Spleen (tissue), 11 donors: ENCODE measurements at regions not wholly inside any gene's neighbourhood (a gene's known extent, or its start where the extent isn't known, plus 50 kb on each side); places are given as distances from the start of the nearest gene placed in this dataset.
"Not testable (repeated sequence)": the region's sequence is repeated elsewhere in the genome, so short reads cannot be mapped to it uniquely, and the experiment has no call there.

Experiments used
- DNase-seq: peaks from one replicate; pipeline ENCODE4 v3.0.0-alpha.2; 2020
- H3K27ac ChIP-seq, 8 donors: fragments of 200-600 bp; sonication (generic) in 7 of 8; 1 replicate in 4 of 8; 2 replicates in 4 of 8; pipeline versions ENCODE4 v1.5.0 to v1.8.0; 2016 to 2021; ENCODE audit warnings: inconsistent platforms in 4 of 8, mild to moderate bottlenecking in 4 of 8, moderate library complexity in 1 of 8
- H3K27me3 ChIP-seq, 7 donors: fragments of 200-600 bp; sonication (generic) in 6 of 7; replicated peaks in 1 of 7; 1 replicate in 4 of 7; 2 replicates in 3 of 7; pipeline versions ENCODE4 v1.5.0 to v1.8.0; 2016 to 2021; ENCODE audit warnings: inconsistent platforms in 3 of 7, mild to moderate bottlenecking in 1 of 7
- H3K36me3 ChIP-seq, 6 donors: fragments of 200-600 bp; sonication (generic) in 5 of 6; 1 replicate in 4 of 6; 2 replicates in 2 of 6; pipeline versions ENCODE4 v1.5.0 to v1.8.0; 2016 to 2021; ENCODE audit warnings: inconsistent platforms in 2 of 6
- H3K4me1 ChIP-seq, 6 donors: fragments of 200-600 bp; sonication (generic) in 5 of 6; 1 replicate in 3 of 6; 2 replicates in 3 of 6; pipeline versions ENCODE4 v1.5.0 to v1.8.0; 2016 to 2021; ENCODE audit warnings: inconsistent platforms in 3 of 6
- H3K4me3 ChIP-seq, 8 donors: fragments of 200-600 bp; sonication (generic) in 7 of 8; 1 replicate in 4 of 8; 2 replicates in 4 of 8; pipeline versions ENCODE4 v1.5.0 to v1.8.0; 2016 to 2021; ENCODE audit warnings: inconsistent platforms in 4 of 8, mild to moderate bottlenecking in 4 of 8, moderate library complexity in 2 of 8
- H3K9me3 ChIP-seq, 8 donors: fragments of 200-600 bp; sonication (generic) in 7 of 8; 1 replicate in 4 of 8; 2 replicates in 4 of 8; pipeline versions ENCODE4 v1.5.0 to v1.8.0; 2016 to 2021; ENCODE audit warnings: inconsistent platforms in 4 of 8
- POLR2A ChIP-seq, 3 donors: fragments of 450-650 bp; IDR thresholded peaks; one replicate each; pipeline ENCODE4 v1.5.1; 2017; ENCODE audit warnings: antibody characterized with exemption in 3 of 3, mild to moderate bottlenecking in 1 of 3
- POLR2AphosphoS5 ChIP-seq, 3 donors: sonication (generic); formaldehyde crosslinking; IDR thresholded peaks; one replicate each; pipeline ENCODE4 v1.5.1; 2017; ENCODE audit warnings: antibody characterized with exemption in 3 of 3
- WGBS, 5 donors: extraction: QIAGEN DNeasy Blood & Tissue Kit in 3 of 5; methylation state at CpG; one replicate each; pipeline versions ENCODE4 v1.1.5 to v1.1.7; 2013 to 2018; 5-methylcytosine and 5-hydroxymethylcytosine counted together
- intact Hi-C: fragments of 100-400 bp; cut with DNase I; formaldehyde crosslinking; loops from one replicate; pipeline ENCODE4 v1.15.0; 2023; ENCODE audit warnings: low total_unique reads
- TF ChIP-seq, protein P1 (sequence below), 11 experiments: fragments of 200-600 bp in 7 of 11; fragments of 450-650 bp in 4 of 11; sonication (generic) in 4 of 11; IDR thresholded peaks in 8 of 11; conservative IDR thresholded peaks in 3 of 11; 1 replicate in 7 of 11; 2 replicates in 4 of 11; pipeline versions ENCODE4 v1.4.0 to v1.8.0; 2016 to 2021; ENCODE audit warnings: antibody characterized with exemption in 11 of 11, inconsistent platforms in 4 of 11, mild to moderate bottlenecking in 1 of 11
- donor health status: healthy with polysubstance abuse.
- donor health status: DM: no; HTN: no; CAD: no; lungs with moderate emphysema.
- donor health status: DM: no; HTN: no; CAD: no.
- donor health status: Bipolar disorder and iron deficiency.
- donor health status: healthy.
- donor health status: DM: no; HTN: no; CAD: no.
- donor health status: DM: yes; HTN: yes; CAD: no.

DNA sequence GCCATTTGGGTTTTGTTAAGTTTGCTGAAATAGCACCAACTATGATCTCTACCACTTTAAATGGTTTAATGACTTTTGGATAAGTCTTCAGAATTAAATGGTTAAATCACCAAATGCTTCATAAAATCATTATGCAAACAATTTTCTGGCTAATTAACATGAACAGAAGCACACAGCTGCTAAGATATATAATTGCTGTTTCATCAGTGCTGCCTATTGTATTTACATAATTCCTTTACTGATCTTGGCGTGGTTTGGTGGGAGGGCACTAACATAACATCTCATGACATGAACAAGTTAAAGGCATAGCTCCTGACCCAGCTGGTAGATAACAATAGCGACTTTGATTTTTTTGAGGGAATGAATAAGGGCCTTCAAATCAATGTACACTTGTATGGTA is 94.1 kb downstream of the FZD1 start:
- no peaks in the 10 kb centered on the region for H3K36me3 ChIP-seq
- no peak for DNase-seq
- intact Hi-C loops: no loop called here

DNA sequence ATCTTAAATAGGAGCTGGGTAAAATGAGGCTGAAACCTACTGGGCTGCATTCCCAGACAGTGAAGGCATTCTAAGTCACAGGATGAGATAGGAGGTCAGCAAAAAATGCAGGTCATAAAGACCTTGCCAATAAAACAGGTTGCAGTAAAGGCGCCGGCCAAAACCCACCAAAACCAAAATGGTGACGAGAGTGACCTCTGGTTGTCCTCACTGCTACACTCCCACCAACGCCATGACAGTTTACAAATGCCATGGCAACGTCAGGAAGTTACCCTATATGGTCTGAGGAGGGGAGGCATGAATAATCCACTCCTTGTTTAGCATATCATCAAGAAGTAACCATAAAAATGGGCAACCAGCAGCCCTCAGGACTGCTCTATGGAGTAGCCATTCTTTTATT is 100.9 kb downstream of the FZD1 start:
- H3K27ac ChIP-seq, H3K36me3 ChIP-seq, H3K27me3 ChIP-seq, H3K4me1 ChIP-seq, DNase-seq, H3K9me3 ChIP-seq, H3K4me3 ChIP-seq, intact Hi-C loops: not testable (repeated sequence)
- 75 to 91% (median 84%) methylated on average over 5 of the region's 5 CpGs for WGBS, 5 donors

More for the DNA sequence above, 94.1 kb downstream of the FZD1 start:
- no peaks in the 10 kb centered on the region for H3K27me3 ChIP-seq
- no peak for TF ChIP-seq POLR2AphosphoS5 (IDR thresholded peaks at IDR 0.05)
- TF ChIP-seq POLR2A (IDR thresholded peaks at IDR 0.05): no peak
- TF ChIP-seq, protein P1, sequence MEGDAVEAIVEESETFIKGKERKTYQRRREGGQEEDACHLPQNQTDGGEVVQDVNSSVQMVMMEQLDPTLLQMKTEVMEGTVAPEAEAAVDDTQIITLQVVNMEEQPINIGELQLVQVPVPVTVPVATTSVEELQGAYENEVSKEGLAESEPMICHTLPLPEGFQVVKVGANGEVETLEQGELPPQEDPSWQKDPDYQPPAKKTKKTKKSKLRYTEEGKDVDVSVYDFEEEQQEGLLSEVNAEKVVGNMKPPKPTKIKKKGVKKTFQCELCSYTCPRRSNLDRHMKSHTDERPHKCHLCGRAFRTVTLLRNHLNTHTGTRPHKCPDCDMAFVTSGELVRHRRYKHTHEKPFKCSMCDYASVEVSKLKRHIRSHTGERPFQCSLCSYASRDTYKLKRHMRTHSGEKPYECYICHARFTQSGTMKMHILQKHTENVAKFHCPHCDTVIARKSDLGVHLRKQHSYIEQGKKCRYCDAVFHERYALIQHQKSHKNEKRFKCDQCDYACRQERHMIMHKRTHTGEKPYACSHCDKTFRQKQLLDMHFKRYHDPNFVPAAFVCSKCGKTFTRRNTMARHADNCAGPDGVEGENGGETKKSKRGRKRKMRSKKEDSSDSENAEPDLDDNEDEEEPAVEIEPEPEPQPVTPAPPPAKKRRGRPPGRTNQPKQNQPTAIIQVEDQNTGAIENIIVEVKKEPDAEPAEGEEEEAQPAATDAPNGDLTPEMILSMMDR (IDR thresholded peaks at IDR 0.05 in 8 of 11, conservative IDR thresholded peaks at IDR 0.05 in 3 of 11): no peak
- H3K9me3 ChIP-seq: no peaks in the 10 kb centered on the region
- no peaks in the 10 kb centered on the region for H3K4me1 ChIP-seq
- WGBS, 5 donors: 76 to 91% (median 88%) methylated on average over 2 of the region's 2 CpGs
- H3K4me3 ChIP-seq: no peak overlapping the region
- no peak overlapping the region for H3K27ac ChIP-seq

DNA sequence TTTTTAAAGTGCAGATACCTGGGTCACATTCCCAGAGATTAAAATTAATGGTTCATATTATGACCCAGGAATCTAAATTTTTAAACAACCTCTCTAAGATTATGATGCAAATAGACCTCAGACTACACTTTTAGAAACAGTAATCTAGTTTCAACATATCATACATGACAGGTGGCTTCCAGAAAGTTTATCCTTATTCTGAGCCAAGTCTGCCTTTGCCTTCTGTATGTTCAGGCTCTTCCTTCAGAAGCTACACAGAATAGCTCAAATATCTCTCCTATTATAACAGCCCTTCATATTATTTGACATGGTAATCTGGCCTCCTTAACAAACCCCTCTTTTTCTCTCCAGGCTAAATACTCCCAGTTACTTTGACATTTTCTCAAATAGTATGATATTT is 101.9 kb downstream of the FZD1 start:
- TF ChIP-seq, protein P1 (IDR thresholded peaks at IDR 0.05 in 8 of 11, conservative IDR thresholded peaks at IDR 0.05 in 3 of 11): no peak
- TF ChIP-seq POLR2A (IDR thresholded peaks at IDR 0.05): no peak
- TF ChIP-seq POLR2AphosphoS5 (IDR thresholded peaks at IDR 0.05): no peak
- intact Hi-C loops: no loop called here
- no peak for DNase-seq
- H3K4me3 ChIP-seq: no peak overlapping the region
- no peaks in the 10 kb centered on the region for H3K9me3 ChIP-seq
- H3K27ac ChIP-seq: no peak overlapping the region
- H3K36me3 ChIP-seq: no peaks in the 10 kb centered on the region
- H3K27me3 ChIP-seq: no peaks in the 10 kb centered on the region
- H3K4me1 ChIP-seq: no peaks in the 10 kb centered on the region

DNA sequence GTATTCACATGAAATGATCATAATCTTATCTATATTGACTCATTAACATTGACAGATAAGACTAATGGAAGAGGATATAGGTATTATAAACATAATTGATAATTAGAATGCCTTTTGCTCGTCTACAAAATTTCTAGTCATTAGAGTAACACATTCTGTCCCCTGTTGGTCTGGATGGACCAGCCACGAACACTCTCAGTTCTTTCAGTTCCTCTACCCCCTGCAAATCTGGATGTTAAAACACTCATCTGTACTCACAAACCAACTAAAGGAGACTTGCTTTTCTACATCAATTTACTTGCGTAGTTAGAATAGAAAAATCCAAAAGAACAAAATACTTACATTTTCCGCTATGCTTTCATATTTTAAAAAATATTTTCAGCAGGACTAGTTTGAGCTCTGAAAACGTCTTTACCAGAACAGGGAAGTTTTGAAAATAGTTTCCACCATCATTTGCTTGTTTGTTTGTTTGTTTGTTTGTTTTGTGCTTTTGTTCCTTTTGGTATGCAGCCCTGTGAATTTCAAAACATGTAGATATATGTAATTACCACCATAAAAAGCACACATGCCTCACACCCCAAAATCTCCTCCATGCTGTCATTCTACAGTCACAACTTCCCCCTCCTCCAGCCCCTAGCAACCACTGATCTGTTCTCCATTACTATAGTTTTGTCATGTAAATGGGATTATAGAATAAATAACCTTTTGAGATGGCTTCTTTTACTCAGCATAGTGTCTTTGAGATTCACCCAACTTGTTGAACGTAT is 103.8 kb downstream of the FZD1 start:
- TF ChIP-seq, protein P1 (IDR thresholded peaks at IDR 0.05 in 8 of 11, conservative IDR thresholded peaks at IDR 0.05 in 3 of 11): no peak
- no peak for TF ChIP-seq POLR2AphosphoS5 (IDR thresholded peaks at IDR 0.05)
- no peak for TF ChIP-seq POLR2A (IDR thresholded peaks at IDR 0.05)
- no peaks in the 10 kb centered on the region for H3K27me3 ChIP-seq
- no peak overlapping the region for H3K27ac ChIP-seq
- H3K9me3 ChIP-seq: no peaks in the 10 kb centered on the region
- H3K36me3 ChIP-seq: no peaks in the 10 kb centered on the region
- H3K4me3 ChIP-seq: no peak overlapping the region
- DNase-seq: no peak
- WGBS, 5 donors: 68 to 81% (median 77%) methylated on average over 6 of the region's 6 CpGs
- H3K4me1 ChIP-seq: no peaks in the 10 kb centered on the region
- intact Hi-C loops: no loop called here
